Muscle of leg (tissue), 3 donors: ENCODE measurements at regions not wholly inside any gene's neighbourhood (a gene's known extent, or its start where the extent isn't known, plus 50 kb on each side); places are given as distances from the start of the nearest gene placed in this dataset.

Source experiments
- DNase-seq: peaks from one replicate; pipeline ENCODE4 v3.0.0; 2013
- H3K27ac ChIP-seq: one replicate; pipeline ENCODE4 v1.5.1; 2013; ENCODE audit warnings: mild to moderate bottlenecking, low read length, control low read depth
- H3K27me3 ChIP-seq: one replicate; pipeline ENCODE4 v1.6.1; 2013; ENCODE audit warnings: low read length; ENCODE audit not compliant: control insufficient read depth, insufficient read depth
- H3K36me3 ChIP-seq: one replicate; pipeline ENCODE4 v1.6.1; 2013; ENCODE audit warnings: low read length; ENCODE audit not compliant: control insufficient read depth, insufficient read depth
- H3K4me1 ChIP-seq: one replicate; pipeline ENCODE4 v1.6.1; 2013; ENCODE audit warnings: low read length; ENCODE audit not compliant: control insufficient read depth, insufficient read depth
- H3K4me3 ChIP-seq: one replicate; pipeline ENCODE4 v1.5.1; 2013; ENCODE audit warnings: low read length, control low read depth
- H3K9me3 ChIP-seq: replicated peaks from 2 replicates; pipeline ENCODE4 v1.6.1; 2013; ENCODE audit warnings: low read depth, low read length; ENCODE audit not compliant: control insufficient read depth
- WGBS: methylation state at CpG from one replicate; pipeline ENCODE4 v1.1.5; 2013; ENCODE audit warnings: missing lambda C conversion rate; ENCODE audit not compliant: insufficient coverage; 5-methylcytosine and 5-hydroxymethylcytosine counted together

GRCh38 chr14:98184457-98184856, 1087.5 kb downstream of the BCL11B start:
- no peak overlapping the region for H3K27ac ChIP-seq
- 70% methylated on average over 2 of the region's 6 CpGs for WGBS
- DNase-seq, result no peak

DNA sequence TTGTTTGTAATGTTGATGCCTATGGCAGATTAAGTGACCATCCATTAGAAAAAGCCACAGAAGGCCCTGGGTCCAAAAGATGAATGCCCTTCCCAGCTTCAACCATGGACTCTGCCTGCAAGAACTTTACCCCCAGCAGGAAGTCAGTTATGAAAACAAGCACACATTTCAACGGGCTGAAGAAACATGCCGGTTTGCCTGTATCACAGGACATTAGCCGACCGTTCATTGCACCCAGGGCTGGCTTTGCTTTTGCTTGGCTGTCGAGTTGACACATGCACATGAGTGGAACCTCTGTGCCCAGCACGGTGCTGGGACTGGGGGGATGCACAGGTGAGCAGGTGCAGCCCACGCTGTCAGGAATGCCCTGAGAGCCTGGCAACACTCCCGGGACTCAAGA, 1087.0 kb downstream of the BCL11B start:
- H3K27me3 ChIP-seq, result no peaks in the 10 kb centered on the region
- 82% methylated on average over 8 of the region's 8 CpGs for WGBS
- DNase-seq, result no peak

More at GRCh38 chr14:98184457-98184856, 1087.5 kb downstream of the BCL11B start:
- Histone ChIP-seq H3K27me3 (no peaks in the 10 kb centered on the region), H3K4me1 (peaks cover 2% of the 10 kb centered on the region), H3K4me3 (no peak overlapping the region), H3K36me3 (no peaks in the 10 kb centered on the region), H3K9me3 (no peaks in the 10 kb centered on the region)

GRCh38 chr14:98186140-98186539, 1085.9 kb downstream of the BCL11B start:
- WGBS, result no CpG with 5 or more reads among the region's 3 CpGs
- DNase-seq, result no peak
- no peak overlapping the region for H3K27ac ChIP-seq
- no peaks in the 10 kb centered on the region for H3K9me3 ChIP-seq
- no peaks in the 10 kb centered on the region for H3K36me3 ChIP-seq
- no peaks in the 10 kb centered on the region for H3K27me3 ChIP-seq
- H3K4me3 ChIP-seq, result no peak overlapping the region
- peaks cover 2% of the 10 kb centered on the region for H3K4me1 ChIP-seq

More for the DNA sequence above, 1087.0 kb downstream of the BCL11B start:
- Histone ChIP-seq H3K36me3 (no peaks in the 10 kb centered on the region), H3K4me1 (peaks cover 2% of the 10 kb centered on the region), H3K9me3 (no peaks in the 10 kb centered on the region), H3K27ac (no peak overlapping the region), H3K4me3 (no peak overlapping the region)

DNA sequence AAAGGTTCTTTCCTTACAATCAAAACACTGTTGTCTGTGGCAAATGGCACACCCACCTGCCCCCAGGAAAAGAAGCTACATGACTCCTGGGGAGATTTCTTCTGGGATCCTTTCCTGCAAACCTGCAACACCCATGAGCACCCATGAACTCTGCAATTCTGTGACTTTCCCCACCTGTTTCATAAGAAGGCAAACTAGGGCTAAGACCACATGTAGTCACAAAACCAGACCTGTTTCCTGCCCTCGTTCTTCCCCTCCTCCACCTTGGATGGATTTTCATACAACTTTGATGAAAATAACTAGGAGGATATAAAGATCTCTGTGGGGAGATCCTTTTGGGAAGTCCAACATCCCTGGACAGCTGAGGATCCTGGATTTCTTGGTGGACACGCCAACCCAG, 1084.7 kb downstream of the BCL11B start:
- WGBS, result 88% methylated on average over 1 of the region's 2 CpGs
- DNase-seq, result no peak
- no peaks in the 10 kb centered on the region for H3K27me3 ChIP-seq
- H3K27ac ChIP-seq, result no peak overlapping the region
- H3K9me3 ChIP-seq, result no peaks in the 10 kb centered on the region
- no peaks in the 10 kb centered on the region for H3K4me1 ChIP-seq
- no peak overlapping the region for H3K4me3 ChIP-seq
- no peaks in the 10 kb centered on the region for H3K36me3 ChIP-seq

- no peaks in the 10 kb centered on the region for H3K9me3 ChIP-seq
- H3K4me3 ChIP-seq, result no peak overlapping the region
- no peak overlapping the region for H3K27ac ChIP-seq
- no peaks in the 10 kb centered on the region for H3K4me1 ChIP-seq
- H3K27me3 ChIP-seq, result no peaks in the 10 kb centered on the region
- H3K36me3 ChIP-seq, result no peaks in the 10 kb centered on the region
- WGBS, result 86% methylated on average over 1 of the region's 1 CpG
- no peak for DNase-seq
Observed at GRCh38 chr14:98189062-98189461, 1082.9 kb downstream of the BCL11B start.

- DNase-seq, result no peak
- H3K4me3 ChIP-seq, result no peak overlapping the region
- H3K9me3 ChIP-seq, result no peaks in the 10 kb centered on the region
- no peak overlapping the region for H3K27ac ChIP-seq
- H3K36me3 ChIP-seq, result no peaks in the 10 kb centered on the region
- no peaks in the 10 kb centered on the region for H3K4me1 ChIP-seq
- H3K27me3 ChIP-seq, result no peaks in the 10 kb centered on the region
- no CpG with 5 or more reads among the region's 9 CpGs for WGBS
Observed at GRCh38 chr14:98189511-98189910, 1082.5 kb downstream of the BCL11B start.

- H3K27ac ChIP-seq, result no peak overlapping the region
Observed at GRCh38 chr14:98189944-98190343, 1082.1 kb downstream of the BCL11B start.

GRCh38 chr14:98192946-98193345, 1079.1 kb downstream of the BCL11B start:
- Histone ChIP-seq H3K4me1 (no peaks in the 10 kb centered on the region), H3K4me3 (no peak overlapping the region), H3K27ac (no peak overlapping the region), H3K36me3 (no peaks in the 10 kb centered on the region), H3K9me3 (no peaks in the 10 kb centered on the region), H3K27me3 (no peaks in the 10 kb centered on the region)
- DNase-seq, result no peak
- no CpG with 5 or more reads among the region's 2 CpGs for WGBS

More at GRCh38 chr14:98189944-98190343, 1082.1 kb downstream of the BCL11B start:
- H3K9me3 ChIP-seq, result no peaks in the 10 kb centered on the region
- no peaks in the 10 kb centered on the region for H3K27me3 ChIP-seq
- H3K4me1 ChIP-seq, result no peaks in the 10 kb centered on the region
- no peak for DNase-seq
- H3K4me3 ChIP-seq, result no peak overlapping the region
- no peaks in the 10 kb centered on the region for H3K36me3 ChIP-seq
- WGBS, result no CpG with 5 or more reads among the region's 1 CpG

GRCh38 chr14:98194821-98195220, 1077.2 kb downstream of the BCL11B start:
- Histone ChIP-seq H3K9me3 (no peaks in the 10 kb centered on the region), H3K4me3 (no peak overlapping the region), H3K4me1 (no peaks in the 10 kb centered on the region), H3K27me3 (no peaks in the 10 kb centered on the region), H3K27ac (no peak overlapping the region), H3K36me3 (no peaks in the 10 kb centered on the region)
- 40% methylated on average over 2 of the region's 2 CpGs for WGBS
- no peak for DNase-seq

DNA sequence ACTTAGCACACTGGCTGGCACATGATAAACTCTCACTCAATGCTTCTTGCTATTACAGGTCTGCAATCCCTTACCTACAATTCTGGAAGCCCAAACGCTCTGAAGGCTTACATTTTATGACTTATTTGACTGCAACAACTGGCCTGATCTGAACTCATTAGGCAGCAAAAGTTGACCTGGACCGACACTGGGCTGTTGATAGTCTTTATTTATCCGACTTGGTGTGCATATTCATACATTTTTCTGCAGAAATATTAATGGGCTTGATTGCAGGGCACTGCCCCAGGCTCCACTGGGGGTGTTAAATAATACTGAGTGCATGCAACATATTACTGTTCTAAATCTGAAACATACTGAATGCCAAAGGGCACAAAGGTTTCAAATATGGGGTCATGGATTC, 1076.7 kb downstream of the BCL11B start:
- Histone ChIP-seq H3K27me3 (no peaks in the 10 kb centered on the region), H3K4me1 (no peaks in the 10 kb centered on the region), H3K36me3 (no peaks in the 10 kb centered on the region), H3K27ac (no peak overlapping the region), H3K9me3 (no peaks in the 10 kb centered on the region), H3K4me3 (no peak overlapping the region)
- no peak for DNase-seq
- WGBS, result 50% methylated on average over 1 of the region's 3 CpGs

DNA sequence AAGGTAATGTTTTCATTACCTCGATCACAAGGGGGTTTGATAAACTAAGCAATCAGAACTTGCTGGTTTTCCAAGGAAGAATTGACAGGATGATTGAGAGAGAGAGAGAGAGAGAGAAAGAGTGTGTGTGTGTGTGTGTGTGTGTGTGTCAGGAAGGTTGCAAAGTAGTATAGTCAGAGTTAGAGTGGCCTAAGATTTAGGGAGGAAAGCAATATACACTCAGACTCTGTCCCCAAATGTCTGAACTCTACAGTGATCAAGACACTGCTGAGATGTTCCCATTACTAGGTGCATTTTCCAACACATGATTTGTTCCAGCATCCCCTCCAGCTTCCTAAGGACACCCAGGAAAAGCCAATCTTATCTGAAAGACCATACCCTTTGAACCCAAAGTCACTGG, 1074.1 kb downstream of the BCL11B start:
- no peaks in the 10 kb centered on the region for H3K4me1 ChIP-seq
- no peak overlapping the region for H3K27ac ChIP-seq
- no peak for DNase-seq
- WGBS, result 67% methylated on average over 1 of the region's 1 CpG
- no peaks in the 10 kb centered on the region for H3K27me3 ChIP-seq
- H3K36me3 ChIP-seq, result no peaks in the 10 kb centered on the region
- no peak overlapping the region for H3K4me3 ChIP-seq
- no peaks in the 10 kb centered on the region for H3K9me3 ChIP-seq
